ENCODE measurements at regions not wholly inside any gene's neighbourhood (a gene's known extent, or its start where the extent isn't known, plus 50 kb on each side); places are given as distances from the start of the nearest gene placed in this dataset.

DNA sequence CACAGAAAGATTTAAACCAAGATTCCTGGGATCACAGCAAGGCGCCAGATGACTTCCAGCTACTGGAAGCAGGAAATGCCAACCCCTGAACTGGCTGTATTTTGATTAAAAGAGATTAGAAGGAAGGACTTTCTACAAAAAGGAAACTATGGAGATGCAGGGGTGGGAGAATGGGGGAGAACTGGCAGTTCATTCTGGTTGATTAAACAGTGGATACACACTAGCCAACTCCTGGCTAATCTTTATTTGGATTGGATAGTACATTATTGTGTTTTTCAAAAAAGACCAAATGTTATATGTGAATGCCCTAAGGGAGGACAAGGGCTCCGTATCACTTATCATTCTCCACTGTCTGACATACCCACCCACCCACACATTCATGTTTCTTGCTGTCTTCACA is 93.2 kb downstream of the CDO1 start:
- Histone ChIP-seq H3K27me3 (no peaks in the 10 kb centered on the region), H3K4me3 (no peak overlapping the region), H3K27ac (no peak overlapping the region), H3K9me3 (no peaks in the 10 kb centered on the region), H3K36me3 (no peaks in the 10 kb centered on the region), H3K4me1 (no peaks in the 10 kb centered on the region)
- DNase-seq = no peak
- intact Hi-C loops (cut with DNase I; ENCODE audit: low total_unique reads) = no loop called here
- TF ChIP-seq POLR2A (IDR thresholded peaks at IDR 0.05) (no peak), CTCF (IDR thresholded peaks at IDR 0.05) (no peak)

DNA sequence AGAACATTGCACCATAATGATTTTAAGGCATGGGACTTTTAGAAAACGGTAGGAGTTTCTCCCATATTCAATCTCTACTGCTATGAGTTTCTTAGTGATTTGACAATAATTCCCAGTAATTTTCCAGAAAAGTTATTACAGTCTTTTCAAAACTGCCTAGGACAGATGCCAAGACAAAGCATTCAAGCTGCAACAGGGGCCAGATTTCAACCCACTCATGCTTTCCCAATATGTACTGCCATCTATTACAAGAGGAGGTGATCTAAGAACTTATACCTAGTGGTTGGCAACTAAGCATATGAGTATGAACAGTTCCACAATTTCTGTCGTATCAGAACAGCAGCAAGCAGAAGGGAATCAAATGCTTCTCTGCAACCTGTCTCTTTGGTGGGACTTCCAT is 95.1 kb upstream of the TMED7 start:
- intact Hi-C loops (cut with DNase I; ENCODE audit: low total_unique reads) = no loop called here

GRCh38 chr5:115718927-115719326 is 93.1 kb upstream of the TMED7 start:
- intact Hi-C loops (cut with DNase I; ENCODE audit: low total_unique reads) = no loop called here
- TF ChIP-seq CTCF (IDR thresholded peaks at IDR 0.05) (no peak), POLR2A (IDR thresholded peaks at IDR 0.05) (no peak)
- H3K27me3 ChIP-seq = no peaks in the 10 kb centered on the region
- H3K4me1 ChIP-seq = no peaks in the 10 kb centered on the region
- no peak for DNase-seq
- H3K9me3 ChIP-seq = no peaks in the 10 kb centered on the region
- H3K4me3 ChIP-seq = no peak overlapping the region
- no peak overlapping the region for H3K27ac ChIP-seq
- no peaks in the 10 kb centered on the region for H3K36me3 ChIP-seq

More for the DNA sequence above, 95.1 kb upstream of the TMED7 start:
- no peaks in the 10 kb centered on the region for H3K4me1 ChIP-seq
- no peak overlapping the region for H3K4me3 ChIP-seq
- no peak for TF ChIP-seq CTCF (IDR thresholded peaks at IDR 0.05)
- no peak for TF ChIP-seq POLR2A (IDR thresholded peaks at IDR 0.05)
- no peaks in the 10 kb centered on the region for H3K9me3 ChIP-seq
- H3K27ac ChIP-seq = no peak overlapping the region
- no peak for DNase-seq
- no peaks in the 10 kb centered on the region for H3K36me3 ChIP-seq
- H3K27me3 ChIP-seq = no peaks in the 10 kb centered on the region

DNA sequence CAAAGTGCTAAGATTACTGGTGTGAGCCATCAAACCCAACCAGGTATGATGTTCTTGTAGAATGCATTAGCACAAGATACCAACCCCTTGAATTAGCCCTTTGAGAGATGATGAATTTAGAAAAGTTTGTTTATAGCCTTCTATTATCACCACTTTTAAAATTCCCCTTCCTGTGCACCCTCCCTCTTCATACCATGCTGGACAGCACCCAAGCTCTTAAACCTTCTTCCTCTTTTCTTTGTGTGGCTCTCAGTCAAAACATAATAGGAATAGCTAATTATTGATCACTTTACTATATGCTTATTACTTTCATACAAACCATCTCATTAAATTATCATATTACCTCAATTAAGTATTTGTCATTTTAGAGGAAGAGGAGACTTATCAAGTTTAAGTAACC is 87.6 kb upstream of the TMED7 start:
- no peak overlapping the region for H3K4me3 ChIP-seq
- H3K36me3 ChIP-seq = no peaks in the 10 kb centered on the region
- DNase-seq = no peak
- no peaks in the 10 kb centered on the region for H3K27me3 ChIP-seq
- H3K4me1 ChIP-seq = no peaks in the 10 kb centered on the region
- TF ChIP-seq CTCF (IDR thresholded peaks at IDR 0.05) = no peak
- no peak for TF ChIP-seq POLR2A (IDR thresholded peaks at IDR 0.05)
- H3K9me3 ChIP-seq = no peaks in the 10 kb centered on the region
- intact Hi-C loops (cut with DNase I; ENCODE audit: low total_unique reads) = no loop called here
- no peak overlapping the region for H3K27ac ChIP-seq

DNA sequence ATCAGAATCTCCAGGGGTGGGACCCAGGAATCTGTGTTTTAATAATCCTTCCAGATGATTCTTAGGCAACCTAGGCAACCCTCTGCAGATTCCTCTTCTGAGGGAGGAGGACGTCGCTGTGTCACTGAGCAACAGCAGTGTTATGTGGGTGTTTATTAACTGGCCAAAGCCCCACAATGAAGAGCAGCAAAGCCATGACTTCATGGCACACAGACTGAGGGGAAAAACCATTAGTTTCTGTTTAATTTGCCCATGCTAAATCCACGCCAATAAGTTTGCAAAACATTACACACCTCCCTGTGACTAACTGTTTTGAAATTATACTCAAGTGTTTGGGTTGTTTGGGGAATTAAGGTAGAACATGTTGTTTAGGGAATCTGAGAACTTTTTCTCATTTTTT is 83.7 kb upstream of the TMED7 start:
- TF ChIP-seq CTCF (IDR thresholded peaks at IDR 0.05) = no peak
- TF ChIP-seq POLR2A (IDR thresholded peaks at IDR 0.05) = no peak
- Histone ChIP-seq H3K27ac (no peak overlapping the region), H3K4me1 (no peaks in the 10 kb centered on the region), H3K36me3 (no peaks in the 10 kb centered on the region), H3K9me3 (no peaks in the 10 kb centered on the region), H3K4me3 (no peak overlapping the region), H3K27me3 (no peaks in the 10 kb centered on the region)
- intact Hi-C loops (cut with DNase I; ENCODE audit: low total_unique reads) = no loop called here
- no peak for DNase-seq

All from uterus (tissue), 3 donors.